H1 (cell line): ENCODE measurements at regions not wholly inside any gene's neighbourhood (a gene's known extent, or its start where the extent isn't known, plus 50 kb on each side); places are given as distances from the start of the nearest gene placed in this dataset.

Experiments
- ASH2L ChIP-seq: fragments of 200-600, 300-600 bp; sonication (generic); IDR thresholded peaks from one replicate; pipeline ENCODE4 v1.7.1; 2017; ENCODE audit warnings: low read length
- ATF3 ChIP-seq: IDR thresholded peaks from 2 replicates; pipeline ENCODE4 v1.6.1; 2011; ENCODE audit warnings: low read depth, mild to moderate bottlenecking, low read length; ENCODE audit not compliant: insufficient read depth
- BRCA1 ChIP-seq: IDR thresholded peaks from 2 replicates; pipeline ENCODE4 v1.6.1; 2012; ENCODE audit warnings: low read depth, low read length, improper control_type of control experiment
- CHD2 ChIP-seq: IDR thresholded peaks from 2 replicates; pipeline ENCODE4 v1.6.1; 2012; ENCODE audit warnings: low read length, improper control_type of control experiment
- EP300 ChIP-seq, 2 experiments: IDR thresholded peaks; 1 replicate in 1 of 2; 2 replicates in 1 of 2; pipeline ENCODE4 v1.6.1; 2011 to 2012; ENCODE audit warnings: low read depth in 2 of 2, low read length in 2 of 2, mild to moderate bottlenecking in 2 of 2, borderline replicate concordance in 1 of 2, inconsistent platforms in 1 of 2, moderate library complexity in 1 of 2
- EZH2 ChIP-seq: fragments of 200-600 bp; sonication (generic); IDR thresholded peaks from 2 replicates; pipeline ENCODE4 v1.7.1; 2012; ENCODE audit warnings: low read depth, mild to moderate bottlenecking, moderate library complexity, low read length, inconsistent platforms; ENCODE audit not compliant: severe bottlenecking
- POLR2A ChIP-seq, 2 experiments: IDR thresholded peaks; 1 replicate in 1 of 2; 2 replicates in 1 of 2; pipeline ENCODE4 v1.6.1; 2011; ENCODE audit warnings: low read depth in 2 of 2, low read length in 2 of 2, mild to moderate bottlenecking in 2 of 2; ENCODE audit errors: control extremely low read depth in 1 of 2
- RXRA ChIP-seq: IDR thresholded peaks from 2 replicates; pipeline ENCODE4 v1.6.1; 2011; ENCODE audit warnings: low read depth, mild to moderate bottlenecking, low read length, moderate library complexity; ENCODE audit not compliant: insufficient read depth
- TBP ChIP-seq: IDR thresholded peaks from 2 replicates; pipeline ENCODE4 v1.6.1; 2011; ENCODE audit warnings: low read depth, low read length, improper control_type of control experiment
- TCF12 ChIP-seq: IDR thresholded peaks from 2 replicates; pipeline ENCODE4 v1.6.1; 2011; ENCODE audit warnings: low read depth, mild to moderate bottlenecking, low read length
- TF ChIP-seq, protein P1 (sequence below): IDR thresholded peaks from 2 replicates; pipeline ENCODE4 v1.6.1; 2012; ENCODE audit warnings: inconsistent platforms
- TF ChIP-seq, protein P2 (sequence below), 3 experiments: IDR thresholded peaks; 1 replicate in 2 of 3; 2 replicates in 1 of 3; pipeline versions ENCODE4 v1.5.1 to v1.6.1; 2011; ENCODE audit warnings: low read length in 3 of 3, mild to moderate bottlenecking in 3 of 3, inconsistent platforms in 2 of 3, low read depth in 1 of 3, moderate library complexity in 1 of 3; ENCODE audit not compliant: insufficient read depth in 1 of 3; ENCODE audit errors: control extremely low read depth in 1 of 3

- no peak for TF ChIP-seq RXRA
- no peak for TF ChIP-seq POLR2A (IDR thresholded peaks at IDR 0.05; ENCODE audit: control extremely low read depth in 1 of 2, low read depth in 2 of 2, low read length in 2 of 2)
- TF ChIP-seq, protein P1, sequence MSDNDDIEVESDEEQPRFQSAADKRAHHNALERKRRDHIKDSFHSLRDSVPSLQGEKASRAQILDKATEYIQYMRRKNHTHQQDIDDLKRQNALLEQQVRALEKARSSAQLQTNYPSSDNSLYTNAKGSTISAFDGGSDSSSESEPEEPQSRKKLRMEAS, result no peak
- TF ChIP-seq TCF12, result no peak
- TF ChIP-seq TBP, result no peak
- TF ChIP-seq, protein P2, sequence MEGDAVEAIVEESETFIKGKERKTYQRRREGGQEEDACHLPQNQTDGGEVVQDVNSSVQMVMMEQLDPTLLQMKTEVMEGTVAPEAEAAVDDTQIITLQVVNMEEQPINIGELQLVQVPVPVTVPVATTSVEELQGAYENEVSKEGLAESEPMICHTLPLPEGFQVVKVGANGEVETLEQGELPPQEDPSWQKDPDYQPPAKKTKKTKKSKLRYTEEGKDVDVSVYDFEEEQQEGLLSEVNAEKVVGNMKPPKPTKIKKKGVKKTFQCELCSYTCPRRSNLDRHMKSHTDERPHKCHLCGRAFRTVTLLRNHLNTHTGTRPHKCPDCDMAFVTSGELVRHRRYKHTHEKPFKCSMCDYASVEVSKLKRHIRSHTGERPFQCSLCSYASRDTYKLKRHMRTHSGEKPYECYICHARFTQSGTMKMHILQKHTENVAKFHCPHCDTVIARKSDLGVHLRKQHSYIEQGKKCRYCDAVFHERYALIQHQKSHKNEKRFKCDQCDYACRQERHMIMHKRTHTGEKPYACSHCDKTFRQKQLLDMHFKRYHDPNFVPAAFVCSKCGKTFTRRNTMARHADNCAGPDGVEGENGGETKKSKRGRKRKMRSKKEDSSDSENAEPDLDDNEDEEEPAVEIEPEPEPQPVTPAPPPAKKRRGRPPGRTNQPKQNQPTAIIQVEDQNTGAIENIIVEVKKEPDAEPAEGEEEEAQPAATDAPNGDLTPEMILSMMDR (IDR thresholded peaks at IDR 0.05; ENCODE audit: control extremely low read depth in 1 of 3, insufficient read depth in 1 of 3, low read depth in 1 of 3, low read length in 3 of 3), result no peak
- TF ChIP-seq EP300 (IDR thresholded peaks at IDR 0.05; ENCODE audit: borderline replicate concordance in 1 of 2, low read depth in 2 of 2, low read length in 2 of 2), result no peak
- no peak for TF ChIP-seq ATF3
- TF ChIP-seq ASH2L, result no peak
- TF ChIP-seq BRCA1, result no peak
- no peak for TF ChIP-seq EZH2
- TF ChIP-seq CHD2, result no peak
Measured at GRCh38 chrX:121356850-121357171, 309.4 kb downstream of the GLUD2 start.
